ENCODE measurements at regions not wholly inside any gene's neighbourhood (a gene's known extent, or its start where the extent isn't known, plus 50 kb on each side); places are given as distances from the start of the nearest gene placed in this dataset.

GRCh38 chr9:19896161-19896560 is 107.3 kb upstream of the SLC24A2 start:
- TF ChIP-seq CTCF (conservative IDR thresholded peaks at IDR 0.05) (no peak), ZFX (IDR thresholded peaks at IDR 0.05) (no peak)

All from C4-2B (cell line).